HUES6 (cell line): ENCODE measurements at regions not wholly inside any gene's neighbourhood (a gene's known extent, or its start where the extent isn't known, plus 50 kb on each side); places are given as distances from the start of the nearest gene placed in this dataset.
A peak's percentile ranks its signal among the peaks of the same experiment; 100 is the strongest.

Source experiments
- H3K27ac ChIP-seq: 2 replicates; pipeline ENCODE4 v1.7.0; 2013; ENCODE audit warnings: low read depth, mild to moderate bottlenecking, low read length, inconsistent platforms
- H3K27me3 ChIP-seq: 2 replicates; pipeline ENCODE4 v1.6.1; 2013; ENCODE audit warnings: low read length; ENCODE audit not compliant: control insufficient read depth, insufficient read depth
- H3K36me3 ChIP-seq: 2 replicates; pipeline ENCODE4 v1.6.1; 2013; ENCODE audit warnings: low read length; ENCODE audit not compliant: control insufficient read depth, insufficient read depth
- H3K4me1 ChIP-seq: 2 replicates; pipeline ENCODE4 v1.6.1; 2013; ENCODE audit warnings: low read length; ENCODE audit not compliant: control insufficient read depth, insufficient read depth
- H3K4me3 ChIP-seq: 2 replicates; pipeline ENCODE4 v1.5.1; 2013; ENCODE audit warnings: low read depth, low read length
- H3K9ac ChIP-seq: one replicate; pipeline ENCODE4 v1.6.1; 2013; ENCODE audit warnings: mild to moderate bottlenecking, low read length
- H3K9me3 ChIP-seq: 2 replicates; pipeline ENCODE4 v1.6.1; 2013; ENCODE audit warnings: low read depth, low read length; ENCODE audit not compliant: control insufficient read depth, insufficient read depth

- Histone ChIP-seq H3K9ac (peak overlapping the region; percentile 19), H3K27ac (peak overlapping the region; percentile 87), H3K9me3 (peaks cover 24% of the 10 kb centered on the region), H3K27me3 (no peaks in the 10 kb centered on the region), H3K36me3 (0 out of 2 replicates have a peak, but pooled peaks cover 7% of the 10 kb centered on the region), H3K4me3 (no peak overlapping the region), H3K4me1 (peaks cover 19% of the 10 kb centered on the region)
Observed at GRCh38 chr13:84653915-84654534, 771.8 kb upstream of the SLITRK1 start.

DNA sequence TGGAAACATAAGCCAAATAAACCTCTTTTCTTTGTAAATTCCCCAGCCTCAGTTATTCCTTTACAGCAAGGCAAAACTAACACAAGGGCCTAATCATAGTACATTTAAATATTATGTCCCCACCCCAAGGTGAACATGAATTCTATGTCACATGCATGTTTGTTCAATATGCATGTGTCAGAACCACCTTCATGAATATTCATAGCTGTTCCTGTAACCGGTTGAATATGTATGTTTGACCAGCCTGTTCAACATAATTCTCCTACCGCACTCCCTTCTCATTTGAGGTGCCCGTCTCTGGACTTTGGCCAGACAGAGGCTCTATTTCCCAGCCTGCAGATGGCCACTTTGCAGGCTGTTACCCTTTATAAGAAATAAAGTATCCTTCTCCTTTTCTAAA lies 769.4 kb upstream of the SLITRK1 start:
- no peak overlapping the region for H3K27ac ChIP-seq
- H3K27me3 ChIP-seq = no peaks in the 10 kb centered on the region
- H3K4me1 ChIP-seq = peaks cover 19% of the 10 kb centered on the region
- H3K9me3 ChIP-seq = peaks cover 24% of the 10 kb centered on the region
- H3K36me3 ChIP-seq = 0 out of 2 replicates have a peak, but pooled peaks cover 7% of the 10 kb centered on the region
- H3K9ac ChIP-seq = no peak overlapping the region
- H3K4me3 ChIP-seq = no peak overlapping the region

GRCh38 chr13:84651288-84651687 lies 769.0 kb upstream of the SLITRK1 start:
- Histone ChIP-seq H3K9ac (no peak overlapping the region), H3K27me3 (no peaks in the 10 kb centered on the region), H3K4me3 (no peak overlapping the region), H3K36me3 (0 out of 2 replicates have a peak, but pooled peaks cover 7% of the 10 kb centered on the region), H3K9me3 (peaks cover 24% of the 10 kb centered on the region), H3K4me1 (peaks cover 18% of the 10 kb centered on the region), H3K27ac (no peak overlapping the region)

GRCh38 chr13:84649853-84650252 lies 767.6 kb upstream of the SLITRK1 start:
- H3K27ac ChIP-seq = no peak overlapping the region
- no peak overlapping the region for H3K9ac ChIP-seq
- H3K27me3 ChIP-seq = no peaks in the 10 kb centered on the region
- no peak overlapping the region for H3K4me3 ChIP-seq
- peaks cover 24% of the 10 kb centered on the region for H3K9me3 ChIP-seq
- peaks cover 6% of the 10 kb centered on the region; the same call in 1 of the 2 replicates for H3K4me1 ChIP-seq
- 0 out of 2 replicates have a peak, but pooled peaks cover 7% of the 10 kb centered on the region for H3K36me3 ChIP-seq

DNA sequence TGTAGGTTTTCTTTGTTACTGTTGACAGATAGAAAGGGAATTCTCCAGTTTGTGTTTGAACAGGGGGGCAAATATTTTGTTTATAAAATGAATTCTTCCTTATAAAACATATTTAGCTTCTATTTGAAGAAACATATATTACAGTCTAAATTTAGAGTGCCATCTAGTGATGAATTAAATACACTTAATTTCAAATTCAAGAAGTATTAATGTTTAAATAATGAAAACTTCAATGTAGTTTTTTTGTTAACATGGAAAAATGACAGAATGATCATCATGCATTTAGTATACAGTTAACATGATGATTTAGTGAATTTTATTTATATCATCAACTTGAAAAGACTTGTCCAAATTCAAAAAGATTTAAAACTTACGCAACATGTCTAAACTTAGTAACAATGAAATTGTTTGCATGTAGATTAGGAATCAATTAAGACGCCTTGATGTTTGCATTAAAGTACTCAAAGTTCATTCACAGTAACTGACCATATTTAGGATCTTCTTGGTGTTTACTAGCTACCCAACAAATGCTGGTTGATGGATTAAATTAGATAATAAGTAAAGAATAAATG lies 765.9 kb upstream of the SLITRK1 start:
- H3K4me3 ChIP-seq = no peak overlapping the region
- no peaks in the 10 kb centered on the region for H3K4me1 ChIP-seq

DNA sequence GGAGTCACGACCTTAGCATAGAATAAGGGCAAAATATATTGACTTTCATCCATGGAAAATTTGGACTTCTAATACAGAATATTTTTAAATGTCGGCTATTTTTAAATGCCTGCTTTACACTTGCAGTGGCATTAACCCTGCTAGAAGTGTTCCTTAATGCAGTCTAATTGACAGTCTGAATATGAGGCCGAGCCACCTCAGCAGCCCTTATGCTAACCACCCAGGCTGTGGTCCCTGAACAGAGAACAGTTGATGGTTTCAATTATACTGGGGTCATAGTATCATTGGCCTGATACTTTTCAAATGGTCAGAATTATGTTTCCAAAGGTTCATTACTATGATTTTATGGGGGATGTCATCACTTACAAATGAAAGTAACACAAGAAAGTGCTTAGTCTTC lies 764.7 kb upstream of the SLITRK1 start:
- H3K4me1 ChIP-seq = no peaks in the 10 kb centered on the region
- no peak overlapping the region for H3K9ac ChIP-seq
- H3K9me3 ChIP-seq = peaks cover 8% of the 10 kb centered on the region; the same call in 1 of the 2 replicates
- H3K27ac ChIP-seq = no peak overlapping the region
- no peaks in the 10 kb centered on the region for H3K27me3 ChIP-seq
- no peaks in the 10 kb centered on the region for H3K36me3 ChIP-seq
- no peak overlapping the region for H3K4me3 ChIP-seq

More for the DNA sequence above, 765.9 kb upstream of the SLITRK1 start:
- Histone ChIP-seq H3K9ac (no peak overlapping the region), H3K36me3 (0 out of 2 replicates have a peak, but pooled peaks cover 3% of the 10 kb centered on the region), H3K27ac (no peak overlapping the region), H3K27me3 (no peaks in the 10 kb centered on the region), H3K9me3 (peaks cover 14% of the 10 kb centered on the region; the same call in 1 of the 2 replicates)

DNA sequence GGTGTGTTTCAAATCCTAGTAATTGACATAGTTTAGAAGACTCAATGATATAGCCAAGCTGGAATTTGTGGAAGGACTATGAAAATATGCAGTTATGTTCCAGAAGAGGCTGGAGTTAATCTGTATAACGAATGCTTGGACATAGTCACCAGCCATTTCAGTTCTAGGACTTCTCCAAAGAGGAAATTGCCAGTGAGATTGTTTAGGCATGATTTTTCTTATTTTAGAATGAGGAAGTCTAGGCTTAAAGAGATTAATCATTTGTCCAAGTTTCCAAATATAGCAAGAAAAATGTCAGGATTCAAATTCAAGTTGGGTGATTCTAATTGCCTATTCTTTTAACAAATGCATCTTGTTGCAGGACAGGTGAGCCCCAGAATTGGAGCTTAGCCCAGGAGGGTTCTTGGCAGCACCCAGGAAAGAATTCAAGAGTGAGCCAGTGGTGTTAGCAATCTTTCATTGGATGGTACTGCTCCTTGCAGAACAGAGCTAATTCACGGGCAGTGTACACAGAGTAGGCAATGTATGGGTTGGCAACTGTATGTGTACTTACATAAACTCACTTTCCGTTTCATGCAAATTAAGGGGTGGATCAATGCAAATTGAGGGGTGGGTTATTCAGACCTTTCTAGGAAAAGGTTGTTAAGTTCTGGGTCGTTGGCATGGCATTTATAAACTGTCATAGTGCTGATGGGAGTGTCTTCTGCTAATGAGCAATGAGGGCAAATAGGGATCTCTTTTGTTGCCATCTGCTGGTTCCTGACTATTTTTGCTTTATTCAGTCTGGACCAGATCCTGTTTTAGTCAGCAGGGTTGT lies 763.1 kb upstream of the SLITRK1 start:
- Histone ChIP-seq H3K4me1 (no peaks in the 10 kb centered on the region), H3K9me3 (0 out of 2 replicates have a peak, but pooled peaks cover 4% of the 10 kb centered on the region), H3K36me3 (no peaks in the 10 kb centered on the region), H3K27ac (no peak overlapping the region), H3K27me3 (no peaks in the 10 kb centered on the region), H3K9ac (no peak overlapping the region), H3K4me3 (no peak overlapping the region)

GRCh38 chr13:84641491-84641890 lies 759.2 kb upstream of the SLITRK1 start:
- no peaks in the 10 kb centered on the region for H3K36me3 ChIP-seq
- no peak overlapping the region for H3K4me3 ChIP-seq
- no peaks in the 10 kb centered on the region for H3K27me3 ChIP-seq
- no peak overlapping the region for H3K9ac ChIP-seq
- H3K4me1 ChIP-seq = no peaks in the 10 kb centered on the region
- no peak overlapping the region for H3K27ac ChIP-seq
- 0 out of 2 replicates have a peak, but pooled peaks cover 4% of the 10 kb centered on the region for H3K9me3 ChIP-seq

GRCh38 chr13:84640691-84641090 lies 758.4 kb upstream of the SLITRK1 start:
- Histone ChIP-seq H3K9me3 (0 out of 2 replicates have a peak, but pooled peaks cover 6% of the 10 kb centered on the region), H3K27me3 (no peaks in the 10 kb centered on the region), H3K27ac (no peak overlapping the region), H3K4me1 (no peaks in the 10 kb centered on the region), H3K9ac (no peak overlapping the region), H3K4me3 (no peak overlapping the region), H3K36me3 (no peaks in the 10 kb centered on the region)

DNA sequence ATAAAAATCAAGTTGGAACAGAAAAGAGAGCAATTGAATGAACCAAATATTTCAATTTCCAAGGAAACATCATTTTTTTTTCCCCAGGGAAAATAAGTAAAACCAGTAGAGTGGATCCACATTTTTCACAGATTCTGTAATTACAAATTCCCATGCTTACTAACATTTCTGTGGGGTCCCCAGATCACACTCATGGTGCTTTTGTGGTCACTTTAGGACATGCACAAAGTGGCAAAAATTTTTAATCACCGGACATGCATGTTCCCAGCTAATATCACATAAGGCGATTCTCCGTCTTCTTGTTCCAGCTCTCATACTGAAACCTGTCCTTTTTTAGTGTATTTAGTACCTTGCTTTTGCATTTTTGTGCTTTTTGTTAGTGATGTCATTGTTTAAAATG lies 748.2 kb upstream of the SLITRK1 start:
- Histone ChIP-seq H3K36me3 (no peaks in the 10 kb centered on the region), H3K27ac (no peak overlapping the region), H3K27me3 (no peaks in the 10 kb centered on the region), H3K9me3 (no peaks in the 10 kb centered on the region), H3K4me3 (no peak overlapping the region), H3K4me1 (no peaks in the 10 kb centered on the region), H3K9ac (no peak overlapping the region)

DNA sequence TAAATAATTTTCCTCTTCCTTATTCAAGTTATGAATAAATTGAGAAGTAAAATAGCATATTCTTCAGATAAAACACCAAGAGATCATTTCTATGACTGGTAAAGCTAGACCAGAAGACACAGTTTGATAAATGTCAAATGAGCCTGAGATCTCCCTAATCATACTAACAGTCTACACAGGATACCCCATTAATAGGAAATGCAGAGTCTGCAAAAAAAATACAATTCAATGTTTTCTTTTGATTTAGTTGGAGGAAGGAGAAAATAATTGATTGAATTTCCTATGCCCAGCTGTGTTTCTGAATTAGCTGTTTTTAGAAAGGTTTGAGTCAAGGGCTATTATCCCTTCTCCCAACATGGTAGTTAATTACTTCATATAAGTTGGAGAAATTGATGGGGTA lies 734.6 kb upstream of the SLITRK1 start:
- Histone ChIP-seq H3K36me3 (no peaks in the 10 kb centered on the region), H3K9ac (no peak overlapping the region), H3K4me3 (no peak overlapping the region), H3K9me3 (no peaks in the 10 kb centered on the region), H3K4me1 (no peaks in the 10 kb centered on the region), H3K27ac (no peak overlapping the region), H3K27me3 (no peaks in the 10 kb centered on the region)
